CD14-positive monocyte (primary cell): ENCODE measurements at regions not wholly inside any gene's neighbourhood (a gene's known extent, or its start where the extent isn't known, plus 50 kb on each side); places are given as distances from the start of the nearest gene placed in this dataset.

Experiments
- DNase-seq, 3 donors: peaks; one replicate each; pipeline ENCODE4 v3.0.0-alpha.2; 2011 to 2022
- H2AFZ ChIP-seq: 2 replicates; pipeline ENCODE4 v1.6.0; 2012; ENCODE audit warnings: mild to moderate bottlenecking, low read depth, low read length, inconsistent platforms; ENCODE audit not compliant: insufficient read depth, poor library complexity, severe bottlenecking
- H3K27ac ChIP-seq, 2 donors: 1 replicate in 1 of 2; 2 replicates in 1 of 2; pipeline ENCODE4 v1.5.1; 2012 to 2013; ENCODE audit warnings: low read length in 2 of 2, control low read depth in 1 of 2, inconsistent platforms in 1 of 2, low read depth in 1 of 2, mild to moderate bottlenecking in 1 of 2
- H3K27me3 ChIP-seq, 2 donors: one replicate each; pipeline versions ENCODE4 v1.6.0 to v1.6.1; 2011 to 2013; ENCODE audit warnings: low read length in 2 of 2; ENCODE audit not compliant: control insufficient read depth in 2 of 2, insufficient read depth in 2 of 2
- H3K36me3 ChIP-seq, 2 donors: replicated peaks in 1 of 2; 1 replicate in 1 of 2; 2 replicates in 1 of 2; pipeline versions ENCODE4 v1.5.1 to v1.6.1; 2012 to 2013; ENCODE audit warnings: low read length in 2 of 2, control low read depth in 1 of 2, inconsistent platforms in 1 of 2, mild to moderate bottlenecking in 1 of 2; ENCODE audit not compliant: insufficient read depth in 2 of 2, control insufficient read depth in 1 of 2
- H3K4me1 ChIP-seq, 2 donors: 1 replicate in 1 of 2; 2 replicates in 1 of 2; pipeline versions ENCODE4 v1.5.1 to v1.6.1; 2012 to 2013; ENCODE audit warnings: low read length in 2 of 2, control low read depth in 1 of 2, inconsistent platforms in 1 of 2, mild to moderate bottlenecking in 1 of 2, moderate library complexity in 1 of 2; ENCODE audit not compliant: insufficient read depth in 2 of 2, control insufficient read depth in 1 of 2
- H3K4me2 ChIP-seq: replicated peaks from 2 replicates; pipeline ENCODE3; 2012; ENCODE audit warnings: low read length, moderate library complexity, mild to moderate bottlenecking; ENCODE audit not compliant: poor library complexity, severe bottlenecking; ENCODE audit errors: extremely low read depth
- H3K4me3 ChIP-seq, 3 experiments: fragments of 200-600 bp in 1 of 3; sonication (generic) in 1 of 3; replicated peaks in 1 of 3; 1 replicate in 2 of 3; 2 replicates in 1 of 3; pipeline ENCODE4 v1.5.1; 2011 to 2013; ENCODE audit warnings: low read length in 3 of 3, mild to moderate bottlenecking in 3 of 3, control low read depth in 2 of 3, low read depth in 2 of 3, inconsistent platforms in 1 of 3, moderate library complexity in 1 of 3
- H3K79me2 ChIP-seq: 2 replicates; pipeline ENCODE4 v1.6.0; 2012; ENCODE audit warnings: mild to moderate bottlenecking, control low read depth, inconsistent platforms, low read length, moderate library complexity; ENCODE audit not compliant: insufficient read depth
- H3K9ac ChIP-seq: 2 replicates; pipeline ENCODE4 v1.6.0; 2017; ENCODE audit warnings: low read length, mild to moderate bottlenecking; ENCODE audit not compliant: insufficient read depth, poor library complexity, severe bottlenecking
- H3K9me3 ChIP-seq, 2 donors: replicated peaks in 1 of 2; 1 replicate in 1 of 2; 2 replicates in 1 of 2; pipeline versions ENCODE4 v1.5.1 to v1.6.1; 2012 to 2013; ENCODE audit warnings: low read length in 2 of 2, control low read depth in 1 of 2; ENCODE audit not compliant: control insufficient read depth in 1 of 2, insufficient read depth in 1 of 2
- H4K20me1 ChIP-seq: 2 replicates; pipeline ENCODE4 v1.6.0; 2012; ENCODE audit warnings: mild to moderate bottlenecking, low read length, control low read depth, moderate library complexity; ENCODE audit not compliant: insufficient read depth
- H3K27ac Mint-ChIP-seq, 7 donors: one replicate each; pipeline ENCODE4 v1.8.0; 2020; ENCODE audit warnings: mild to moderate bottlenecking in 7 of 7, mixed read lengths in 7 of 7, moderate library complexity in 6 of 7, inconsistent platforms in 2 of 7
- H3K27me3 Mint-ChIP-seq, 3 donors: one replicate each; pipeline ENCODE4 v1.8.0; 2021 to 2022; ENCODE audit warnings: low read depth in 3 of 3, mild to moderate bottlenecking in 3 of 3, mixed read lengths in 3 of 3, moderate library complexity in 3 of 3, inconsistent platforms in 1 of 3
- H3K36me3 Mint-ChIP-seq, 2 donors: one replicate each; pipeline ENCODE4 v1.8.0; 2020; ENCODE audit warnings: mixed read lengths in 2 of 2, inconsistent platforms in 1 of 2, mild to moderate bottlenecking in 1 of 2
- H3K4me1 Mint-ChIP-seq: one replicate; pipeline ENCODE4 v1.8.0; 2020; ENCODE audit warnings: mild to moderate bottlenecking, mixed read lengths
- H3K4me3 Mint-ChIP-seq, 2 donors: one replicate each; pipeline ENCODE4 v1.8.0; 2020; ENCODE audit warnings: mild to moderate bottlenecking in 2 of 2, mixed read lengths in 2 of 2, moderate library complexity in 1 of 2
- H3K9me3 Mint-ChIP-seq, 7 donors: one replicate each; pipeline ENCODE4 v1.8.0; 2020 to 2022; ENCODE audit warnings: mixed read lengths in 7 of 7, mild to moderate bottlenecking in 6 of 7, moderate library complexity in 6 of 7, inconsistent platforms in 2 of 7
- WGBS: methylation state at CpG from one replicate; pipeline ENCODE4 v1.1.5; 2013; ENCODE audit warnings: missing lambda C conversion rate; ENCODE audit not compliant: insufficient coverage; 5-methylcytosine and 5-hydroxymethylcytosine counted together
- intact Hi-C, 2 donors: fragments of 100-400 bp; cut with micrococcal nuclease; formaldehyde crosslinking; loops; one replicate each; pipeline versions ENCODE4 v1.15.0 to v1.15.1; 2023
- TF ChIP-seq, protein P1 (sequence below): fragments of 200-600 bp; IDR thresholded peaks from one replicate; pipeline ENCODE4 v1.8.0; 2022; ENCODE audit warnings: antibody characterized with exemption, mild to moderate bottlenecking

DNA sequence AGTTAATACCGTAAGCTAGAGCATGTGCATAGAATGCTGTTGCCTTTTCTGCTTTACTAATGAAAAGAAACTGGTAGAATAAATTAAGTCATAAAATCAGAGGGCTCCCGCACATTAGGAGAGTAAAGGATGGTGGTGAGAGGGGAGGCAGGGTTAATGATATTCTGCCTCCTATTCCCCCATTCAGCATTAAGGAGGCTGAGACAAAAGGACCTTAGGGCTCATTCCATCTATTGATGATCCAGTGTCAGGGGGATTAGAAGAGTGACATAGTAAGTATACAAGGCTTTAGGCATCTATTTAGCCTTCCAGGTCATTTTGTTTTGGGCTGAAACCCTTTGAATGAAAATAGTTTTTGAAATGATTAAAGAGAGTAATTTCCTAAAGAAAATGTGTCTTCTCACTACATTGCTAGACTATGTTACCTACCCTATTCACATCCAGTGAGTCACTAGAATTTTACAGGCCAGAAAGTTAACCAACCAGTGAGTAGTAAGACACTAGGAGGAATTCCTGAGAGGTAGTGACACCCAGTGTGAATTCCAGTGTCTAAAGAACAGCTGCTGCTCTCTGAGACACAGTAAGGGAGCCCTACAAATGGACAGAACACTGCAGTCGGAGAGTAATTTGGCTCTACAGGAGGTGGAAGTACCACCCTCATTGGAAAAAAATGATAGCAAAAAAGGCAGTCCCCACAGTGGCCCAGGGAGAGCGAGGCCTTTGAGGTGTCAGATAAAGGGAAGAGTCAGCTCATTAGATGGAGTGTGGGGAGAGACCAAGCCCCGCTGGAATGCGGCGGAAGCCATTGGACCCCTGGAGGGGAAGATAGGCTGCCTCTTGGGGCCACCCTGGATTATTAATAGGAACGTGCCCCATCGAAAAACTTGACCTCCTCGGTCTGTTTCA lies 67.6 kb downstream of the TUSC7 start:
- Mint-ChIP-seq H3K4me1 (no peaks in the 10 kb centered on the region), H3K27me3 (peaks cover 0 to 11% (median 0%) of the 10 kb centered on the region in 3 donors), H3K4me3 (no peak overlapping the region), H3K9me3 (peaks cover 0 to 1% (median 0%) of the 10 kb centered on the region in 7 donors), H3K27ac (no peak overlapping the region), H3K36me3 (no peaks in the 10 kb centered on the region)
- Histone ChIP-seq H2AFZ (no peak overlapping the region), H3K27me3 (no peaks in the 10 kb centered on the region), H3K27ac (no peak overlapping the region), H3K4me2 (no peak overlapping the region), H3K9me3 (no peaks in the 10 kb centered on the region), H3K36me3 (no peaks in the 10 kb centered on the region), H3K9ac (no peak overlapping the region), H3K4me3 (no peak overlapping the region), H3K79me2 (no peaks in the 10 kb centered on the region), H4K20me1 (no peaks in the 10 kb centered on the region), H3K4me1 (no peaks in the 10 kb centered on the region)
- no peak for DNase-seq
- intact Hi-C loops, result loop anchor here in 1 of 2 donors (10.0 kb wide), 1 partner anchor 1218 kb away; no protein-coding TSS in a partner anchor
- 93% methylated on average over 7 of the region's 10 CpGs for WGBS
- TF ChIP-seq, protein P1, sequence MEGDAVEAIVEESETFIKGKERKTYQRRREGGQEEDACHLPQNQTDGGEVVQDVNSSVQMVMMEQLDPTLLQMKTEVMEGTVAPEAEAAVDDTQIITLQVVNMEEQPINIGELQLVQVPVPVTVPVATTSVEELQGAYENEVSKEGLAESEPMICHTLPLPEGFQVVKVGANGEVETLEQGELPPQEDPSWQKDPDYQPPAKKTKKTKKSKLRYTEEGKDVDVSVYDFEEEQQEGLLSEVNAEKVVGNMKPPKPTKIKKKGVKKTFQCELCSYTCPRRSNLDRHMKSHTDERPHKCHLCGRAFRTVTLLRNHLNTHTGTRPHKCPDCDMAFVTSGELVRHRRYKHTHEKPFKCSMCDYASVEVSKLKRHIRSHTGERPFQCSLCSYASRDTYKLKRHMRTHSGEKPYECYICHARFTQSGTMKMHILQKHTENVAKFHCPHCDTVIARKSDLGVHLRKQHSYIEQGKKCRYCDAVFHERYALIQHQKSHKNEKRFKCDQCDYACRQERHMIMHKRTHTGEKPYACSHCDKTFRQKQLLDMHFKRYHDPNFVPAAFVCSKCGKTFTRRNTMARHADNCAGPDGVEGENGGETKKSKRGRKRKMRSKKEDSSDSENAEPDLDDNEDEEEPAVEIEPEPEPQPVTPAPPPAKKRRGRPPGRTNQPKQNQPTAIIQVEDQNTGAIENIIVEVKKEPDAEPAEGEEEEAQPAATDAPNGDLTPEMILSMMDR, result no peak

DNA sequence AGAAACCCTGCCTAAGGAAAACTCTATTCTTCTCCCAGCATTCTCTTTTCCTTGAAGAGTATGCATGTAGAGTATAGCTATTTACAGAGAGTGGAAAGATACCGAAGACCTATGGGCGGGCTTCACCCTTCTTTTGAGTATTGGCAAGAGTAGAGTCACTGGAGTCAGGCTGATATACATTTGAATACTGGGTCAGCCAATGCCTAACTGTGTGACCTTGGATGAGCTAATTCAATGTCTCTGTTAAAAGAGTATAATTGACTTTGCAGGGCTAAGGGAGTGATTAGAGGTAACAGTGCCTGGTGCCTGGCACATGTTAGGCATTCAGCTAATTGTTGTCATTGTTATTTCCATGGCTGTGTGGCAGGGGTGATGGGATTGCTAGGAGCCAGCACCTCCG lies 75.6 kb downstream of the TUSC7 start:
- no peak overlapping the region for H2AFZ ChIP-seq
- no peaks in the 10 kb centered on the region for H3K4me1 ChIP-seq
- H3K9ac ChIP-seq, result no peak overlapping the region
- H3K27me3 ChIP-seq, result no peaks in the 10 kb centered on the region
- H3K9me3 ChIP-seq, result no peaks in the 10 kb centered on the region
- Mint-ChIP-seq H3K27me3 (peaks cover 0 to 7% (median 3%) of the 10 kb centered on the region in 3 donors), H3K9me3 (peaks cover 0 to 1% (median 0%) of the 10 kb centered on the region in 7 donors), H3K36me3 (no peaks in the 10 kb centered on the region), H3K27ac (no peak overlapping the region), H3K4me3 (no peak overlapping the region), H3K4me1 (no peaks in the 10 kb centered on the region)
- no peak overlapping the region for H3K4me2 ChIP-seq
- H3K4me3 ChIP-seq, result no peak overlapping the region
- H3K27ac ChIP-seq, result no peak overlapping the region
- intact Hi-C loops, result no loop called here
- H3K36me3 ChIP-seq, result no peaks in the 10 kb centered on the region
- 100% methylated on average over 2 of the region's 3 CpGs for WGBS
- no peaks in the 10 kb centered on the region for H4K20me1 ChIP-seq
- H3K79me2 ChIP-seq, result no peaks in the 10 kb centered on the region
- TF ChIP-seq, protein P1, result no peak
- DNase-seq, result no peak
